ENCODE measurements at regions not wholly inside any gene's neighbourhood (a gene's known extent, or its start where the extent isn't known, plus 50 kb on each side); places are given as distances from the start of the nearest gene placed in this dataset.

- DNase-seq, result no peak
These were observed 389.1 kb downstream of the ENC1 start for GRCh38 chr5:74251141-74252035.

DNA sequence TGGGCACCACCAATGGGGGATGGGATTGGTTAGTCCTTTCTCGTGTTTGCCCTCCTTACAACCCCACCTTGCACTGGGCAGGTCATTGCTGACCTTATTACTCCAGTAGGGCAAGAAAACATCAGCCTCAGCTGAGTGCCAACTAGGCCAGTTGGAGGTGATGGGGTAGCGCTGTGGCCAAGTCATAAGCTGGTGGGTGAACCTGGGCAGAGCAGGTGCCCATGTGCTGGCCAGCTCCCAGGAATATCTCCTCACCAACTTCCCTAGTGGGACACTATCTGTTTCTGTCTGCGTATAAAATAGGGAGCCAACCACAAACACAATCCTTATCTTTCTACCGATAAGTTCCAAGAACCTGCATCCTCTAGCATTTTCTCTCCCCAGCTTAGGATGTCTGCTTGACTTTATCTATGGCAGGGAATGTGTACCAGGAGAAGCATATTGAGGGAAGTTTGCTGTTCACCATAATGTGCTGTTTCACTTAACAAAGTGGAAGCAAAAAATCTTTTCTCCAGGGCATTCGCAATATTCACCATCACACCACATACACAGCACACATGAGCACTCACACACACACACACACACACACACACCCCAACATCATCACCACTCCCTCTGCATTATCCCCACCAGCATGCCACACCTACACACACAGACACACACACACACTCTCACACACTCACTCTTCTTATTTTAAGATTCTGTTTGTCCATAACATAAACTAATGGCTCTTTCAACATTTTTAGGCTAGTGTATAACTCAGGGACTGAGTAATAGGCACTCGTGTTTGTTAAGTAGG is 390.0 kb downstream of the ENC1 start:
- DNase-seq, result no peak

GRCh38 chr5:74248576-74248975 is 392.0 kb downstream of the ENC1 start:
- no peak for DNase-seq

GRCh38 chr5:74244406-74244805 is 396.1 kb downstream of the ENC1 start:
- DNase-seq, result no peak

- no peak for DNase-seq
These were observed 396.9 kb downstream of the ENC1 start for GRCh38 chr5:74243634-74244033.

DNA sequence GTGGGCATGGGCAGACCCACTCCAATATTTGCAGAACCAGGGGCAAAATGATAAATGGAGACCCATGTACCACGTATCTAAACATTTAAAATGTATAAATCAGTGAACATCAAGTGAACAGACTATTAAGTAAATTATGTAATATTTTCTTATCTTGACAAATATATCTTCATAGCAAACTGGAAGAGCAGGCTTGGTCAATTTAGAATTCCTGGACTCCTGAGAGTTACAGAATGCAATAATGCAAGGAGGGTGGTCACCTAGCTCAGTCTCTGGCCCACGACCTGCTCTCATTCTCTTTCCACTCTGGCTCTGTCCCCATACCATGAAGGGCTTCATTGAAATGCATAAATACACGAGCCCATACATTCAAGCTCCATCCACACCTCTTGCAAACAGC is 398.0 kb downstream of the ENC1 start:
- DNase-seq, result no peak

GRCh38 chr5:74241751-74242140 is 398.8 kb downstream of the ENC1 start:
- no peak for DNase-seq

GRCh38 chr5:74240783-74241750 is 399.5 kb downstream of the ENC1 start:
- no peak for DNase-seq

DNA sequence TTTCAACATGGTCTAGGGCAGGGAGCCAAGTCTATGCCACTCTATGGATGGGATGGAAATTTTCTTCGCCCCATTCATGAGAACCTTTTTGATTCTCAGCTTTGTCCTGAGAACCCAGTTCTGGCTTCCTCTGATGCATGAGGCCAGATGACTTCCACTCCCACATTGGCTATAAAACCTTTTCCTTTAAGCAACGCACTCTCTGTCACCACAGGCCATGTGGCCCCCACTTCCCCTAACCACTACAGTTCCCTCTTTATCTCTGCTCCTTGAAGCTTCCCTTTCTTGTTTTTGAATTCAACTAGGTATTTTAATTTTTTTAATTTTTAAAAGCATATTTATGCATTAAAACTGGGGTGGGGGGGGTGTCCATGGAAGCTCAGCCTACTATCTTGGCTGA is 401.3 kb downstream of the ENC1 start:
- DNase-seq, result no peak

GRCh38 chr5:74237571-74238145 is 402.9 kb downstream of the ENC1 start:
- no peak for DNase-seq

DNA sequence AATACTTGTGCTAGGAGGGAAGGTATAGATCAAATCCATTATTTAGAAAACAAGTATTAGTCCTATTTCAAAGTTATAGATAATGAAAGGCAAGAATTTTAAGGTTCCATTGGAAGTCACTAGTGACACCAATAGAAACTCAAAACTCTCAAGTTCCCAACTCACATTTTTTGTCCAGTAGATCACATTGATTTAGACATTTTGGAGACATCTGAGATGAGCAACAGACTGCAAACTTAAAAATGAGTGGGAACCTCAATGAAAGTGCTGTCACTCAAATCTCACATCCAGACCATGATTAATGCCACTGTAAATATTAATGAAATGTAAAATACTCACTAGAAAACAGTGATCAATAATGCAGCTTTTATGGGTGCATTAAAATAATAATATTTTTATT is 405.0 kb downstream of the ENC1 start:
- DNase-seq, result no peak

GRCh38 chr5:74233571-74233970 is 407.0 kb downstream of the ENC1 start:
- no peak for DNase-seq

DNA sequence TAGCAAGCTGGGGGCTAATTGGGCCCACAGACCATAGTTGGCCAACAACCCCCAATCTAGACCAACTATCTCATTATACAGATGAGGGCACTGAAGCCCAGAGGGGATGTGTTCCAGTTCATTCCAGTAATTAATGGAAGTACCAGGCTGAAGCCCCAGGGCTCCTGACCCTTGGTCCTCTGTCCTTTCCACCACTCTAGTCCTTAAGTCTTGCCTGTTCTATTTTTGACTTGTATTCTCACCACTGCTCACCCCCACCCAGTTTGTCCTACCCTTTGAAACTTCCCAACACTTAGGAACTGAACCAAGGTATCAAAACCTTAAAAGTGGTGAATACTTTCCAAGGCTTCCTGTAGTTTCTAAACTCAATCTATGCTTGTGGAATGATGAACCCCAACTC is 407.4 kb downstream of the ENC1 start:
- no peak for DNase-seq

DNA sequence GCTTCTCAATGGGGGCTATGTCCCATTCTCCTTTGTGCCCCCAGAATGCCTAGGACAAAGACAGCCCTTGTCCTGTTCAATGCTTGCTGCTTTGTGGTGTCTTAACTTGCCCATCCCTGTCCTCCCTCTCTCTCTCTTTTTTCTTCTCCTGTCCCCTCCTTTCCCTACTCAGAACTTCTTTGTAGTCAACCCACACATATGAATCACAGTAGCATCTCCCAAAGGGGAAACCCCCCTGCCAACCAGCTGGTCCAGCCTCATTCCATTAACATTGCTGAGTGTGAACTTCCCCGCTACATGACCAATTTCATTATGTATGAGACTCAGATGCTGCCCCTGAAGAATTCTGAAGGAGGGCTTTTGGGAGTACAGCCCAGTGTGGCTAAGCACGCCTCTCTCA is 408.3 kb downstream of the ENC1 start:
- DNase-seq, result no peak

DNA sequence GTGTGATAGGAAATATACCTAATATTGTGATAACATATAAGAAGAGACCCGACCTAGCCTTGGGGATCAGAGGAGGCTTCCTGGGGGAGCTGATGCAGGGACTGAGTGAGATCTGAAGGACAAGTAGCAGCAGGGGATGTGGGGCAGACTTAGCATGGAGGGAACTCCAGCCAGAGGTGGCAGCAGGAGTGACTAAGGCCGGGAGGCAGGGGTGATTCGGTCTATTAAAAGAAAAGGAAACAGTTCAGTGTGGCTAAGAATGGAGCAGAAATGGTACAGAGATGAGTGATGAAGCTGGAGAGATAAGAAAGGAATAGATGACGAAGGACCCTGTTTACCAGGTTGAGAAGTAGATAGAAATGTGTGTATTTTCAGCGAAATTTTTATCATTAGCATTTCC is 408.8 kb downstream of the ENC1 start:
- DNase-seq, result no peak

- DNase-seq, result no peak
These were observed 413.6 kb downstream of the ENC1 start for GRCh38 chr5:74226716-74227485.

- no peak for DNase-seq
These were observed 414.9 kb downstream of the ENC1 start for GRCh38 chr5:74225587-74225986.

GRCh38 chr5:74224331-74224730 is 416.2 kb downstream of the ENC1 start:
- no peak for DNase-seq

DNA sequence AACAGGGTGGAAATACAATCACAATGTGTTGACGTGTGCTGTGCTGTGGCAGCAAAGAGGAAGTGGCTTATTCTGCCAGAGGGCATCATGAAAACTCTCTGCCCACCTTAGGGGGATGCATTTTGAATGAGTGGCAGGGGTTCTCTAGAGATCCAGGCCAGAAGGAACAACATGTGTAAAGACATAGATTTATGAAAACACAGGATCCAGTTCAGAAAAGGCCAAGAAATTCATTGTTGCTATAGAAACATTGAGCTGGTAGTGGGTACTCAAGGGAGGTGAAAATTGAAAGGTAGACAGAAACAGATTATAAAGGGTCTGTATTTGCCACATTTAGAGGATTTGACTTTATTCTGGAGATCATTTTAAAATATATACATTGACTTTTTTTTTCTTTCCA is 417.7 kb downstream of the ENC1 start:
- no peak for DNase-seq

DNA sequence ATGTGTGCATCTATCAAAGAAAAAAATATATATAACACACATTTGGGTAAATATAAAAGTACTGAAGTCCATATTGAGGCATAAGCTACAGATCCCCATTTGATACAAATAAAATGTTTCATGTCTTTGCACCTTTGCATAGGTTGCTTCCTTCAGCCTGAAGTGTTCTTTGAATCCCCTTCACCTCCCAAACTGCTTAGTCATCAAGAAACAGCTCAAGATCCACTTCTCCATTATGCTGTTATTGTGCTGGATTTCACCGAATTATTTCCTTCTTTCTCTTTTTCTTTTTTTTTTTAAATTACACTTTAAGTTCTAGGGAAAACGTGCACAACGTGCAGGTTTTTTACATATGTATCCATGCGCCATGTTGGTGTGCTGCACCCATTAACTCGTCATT is 419.1 kb downstream of the ENC1 start:
- DNase-seq, result no peak

- no peak for DNase-seq
These were observed 424.5 kb downstream of the ENC1 start for GRCh38 chr5:74216012-74216411.

GRCh38 chr5:74212336-74212735 is 428.2 kb downstream of the ENC1 start:
- DNase-seq, result no peak
